HEK293T (cell line): ENCODE measurements at regions not wholly inside any gene's neighbourhood (a gene's known extent, or its start where the extent isn't known, plus 50 kb on each side); places are given as distances from the start of the nearest gene placed in this dataset.

Experiments used
- BHLHE40 ChIP-seq: fragments of 450-650 bp; IDR thresholded peaks from 2 replicates; pipeline ENCODE4 v1.6.1; 2016; ENCODE audit warnings: mild to moderate bottlenecking, moderate library complexity, borderline replicate concordance
- FOXA1 ChIP-seq: fragments of 450-650 bp; IDR thresholded peaks from 2 replicates; pipeline ENCODE4 v1.6.1; 2016; ENCODE audit warnings: mild to moderate bottlenecking
- SP1 ChIP-seq: fragments of 450-650 bp; IDR thresholded peaks from 2 replicates; pipeline ENCODE4 v1.6.1; 2017
- TARDBP ChIP-seq: fragments of 450-650 bp; IDR thresholded peaks from 2 replicates; pipeline ENCODE4 v1.6.1; 2016

DNA sequence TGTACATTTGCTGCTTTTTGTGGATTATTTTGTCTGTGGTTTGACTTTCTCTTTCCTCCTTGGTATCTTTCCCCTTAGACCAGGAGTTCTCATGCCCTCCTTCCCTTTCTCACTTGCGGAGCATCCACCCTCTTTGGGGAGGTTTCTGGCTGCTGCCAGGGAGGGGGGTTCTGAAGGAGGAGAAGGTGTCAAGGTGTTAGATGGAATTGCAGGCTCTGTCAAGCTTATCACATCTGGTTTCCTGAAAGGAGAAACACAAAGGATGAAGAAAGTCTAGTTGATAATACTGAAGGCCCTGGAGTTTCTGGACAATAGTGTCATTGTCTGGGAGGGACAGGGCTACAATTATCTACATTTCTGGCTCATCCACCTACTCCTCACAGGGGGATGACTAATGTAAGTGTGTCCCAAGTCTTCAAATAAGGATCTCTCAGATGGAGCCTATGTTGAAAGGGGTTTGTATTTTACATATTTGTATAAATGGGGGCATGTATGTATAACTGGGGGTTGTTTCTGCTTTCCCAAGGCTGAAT lies 217.3 kb upstream of the CCDC196 start:
- TF ChIP-seq TARDBP (no peak), BHLHE40 (no peak), SP1 (no peak), FOXA1 (no peak)
